ENCODE measurements at regions not wholly inside any gene's neighbourhood (a gene's known extent, or its start where the extent isn't known, plus 50 kb on each side); places are given as distances from the start of the nearest gene placed in this dataset.

- no peak overlapping the region for H2AFZ ChIP-seq (ENCODE audit: control insufficient read depth, low read depth, low read length)
- WGBS (ENCODE audit: insufficient coverage, insufficient replicate concordance, low lambda C conversion rate, missing lambda C conversion rate) = 24% methylated on average over 3 of the region's 3 CpGs
- RAD21 ChIA-PET (ENCODE audit: unreplicated experiment) = interaction anchor here (1.1 kb wide), 1 partner anchor 8 kb away, joined by 3 read pairs; no protein-coding TSS in a partner anchor
- POLR2A ChIA-PET = no interaction called here
- no peaks in the 10 kb centered on the region for H3K27me3 ChIP-seq (replicated peaks in 1 of 2; ENCODE audit: control insufficient read depth in 2 of 2, insufficient read depth in 2 of 2, low read length in 1 of 2)
- no TSS peak for BruUV-seq (replicated peaks)
- intact Hi-C loops (cut with micrococcal nuclease; ENCODE audit: unreplicated experiment) = loop anchor here (2.0 kb wide), 1 partner anchor 103 kb away; no protein-coding TSS in a partner anchor
- CTCF ChIA-PET = interaction anchor here (1.4 to 1.5 kb wide), 2 partner anchors 8 to 29 kb away, joined by 3 read pairs; no protein-coding TSS in a partner anchor
- in situ Hi-C loops (cut with MboI) = no loop called here
- TF ChIP-seq POLR2AphosphoS2 (IDR thresholded peaks at IDR 0.05; ENCODE audit: low read depth, low read length) (no peak), IKZF1 (conservative IDR thresholded peaks at IDR 0.05) (0 out of 2 replicates have a peak, but pooled peaks have one; percentile 22), LARP7 (IDR thresholded peaks at IDR 0.05) (no peak), SUZ12 (IDR thresholded peaks at IDR 0.05; ENCODE audit: unreplicated experiment) (no peak), CUX1 (IDR thresholded peaks at IDR 0.05; ENCODE audit: insufficient replicate concordance, low read depth, low read length) (no peak), ELK1 (IDR thresholded peaks at IDR 0.05; ENCODE audit: low read depth, low read length) (no peak), RAD51 (IDR thresholded peaks at IDR 0.05) (no peak), BHLHE40 (IDR thresholded peaks at IDR 0.05; ENCODE audit: borderline replicate concordance in 1 of 2, low read depth in 2 of 2, low read length in 1 of 2) (peak in 1 of 2 experiments; percentile 22; a peak in 1 of 4 replicates), MTA2 (IDR thresholded peaks at IDR 0.05; ENCODE audit: low read depth) (peak; percentile 36; the same call in 1 of the 2 replicates)
- H3K79me2 ChIP-seq (ENCODE audit: control insufficient read depth, insufficient read depth, low read length) = no peaks in the 10 kb centered on the region
- H3K36me3 ChIP-seq (ENCODE audit: control insufficient read depth in 2 of 2, insufficient read depth in 2 of 2, low read length in 1 of 2) = no peaks in the 10 kb centered on the region
- no peak overlapping the region for H3K9ac ChIP-seq (ENCODE audit: control insufficient read depth, insufficient read depth, low read length)
- H3K9me3 ChIP-seq (replicated peaks; ENCODE audit: control insufficient read depth, insufficient read depth, low read length) = no peaks in the 10 kb centered on the region
- SMC1A ChIA-PET (ENCODE audit: uncharacterized antibody, unreplicated experiment) = interaction anchor here (1.2 to 2.0 kb wide), 2 partner anchors 17 to 77 kb away, joined by 3 to 8 read pairs; no protein-coding TSS in a partner anchor
- H4K20me1 ChIP-seq (ENCODE audit: control insufficient read depth, insufficient read depth) = no peaks in the 10 kb centered on the region
- no peak overlapping the region for H3K4me3 ChIP-seq
- no peak overlapping the region for H3K27ac ChIP-seq (ENCODE audit: control insufficient read depth, insufficient read depth)
- no peak overlapping the region for H3K4me2 ChIP-seq (ENCODE audit: control insufficient read depth, insufficient read depth)
- FAIRE-seq (no peak), DNase-seq (ENCODE audit: low read depth, low spot score) (no peak), ATAC-seq (peak; percentile 25)
- no peaks in the 10 kb centered on the region for H3K4me1 ChIP-seq (ENCODE audit: control insufficient read depth, insufficient read depth, low read length)
Observed at GRCh38 chr5:84603568-84604185, 219.0 kb upstream of the EDIL3 start.
